ENCODE measurements at regions not wholly inside any gene's neighbourhood (a gene's known extent, or its start where the extent isn't known, plus 50 kb on each side); places are given as distances from the start of the nearest gene placed in this dataset.

DNA sequence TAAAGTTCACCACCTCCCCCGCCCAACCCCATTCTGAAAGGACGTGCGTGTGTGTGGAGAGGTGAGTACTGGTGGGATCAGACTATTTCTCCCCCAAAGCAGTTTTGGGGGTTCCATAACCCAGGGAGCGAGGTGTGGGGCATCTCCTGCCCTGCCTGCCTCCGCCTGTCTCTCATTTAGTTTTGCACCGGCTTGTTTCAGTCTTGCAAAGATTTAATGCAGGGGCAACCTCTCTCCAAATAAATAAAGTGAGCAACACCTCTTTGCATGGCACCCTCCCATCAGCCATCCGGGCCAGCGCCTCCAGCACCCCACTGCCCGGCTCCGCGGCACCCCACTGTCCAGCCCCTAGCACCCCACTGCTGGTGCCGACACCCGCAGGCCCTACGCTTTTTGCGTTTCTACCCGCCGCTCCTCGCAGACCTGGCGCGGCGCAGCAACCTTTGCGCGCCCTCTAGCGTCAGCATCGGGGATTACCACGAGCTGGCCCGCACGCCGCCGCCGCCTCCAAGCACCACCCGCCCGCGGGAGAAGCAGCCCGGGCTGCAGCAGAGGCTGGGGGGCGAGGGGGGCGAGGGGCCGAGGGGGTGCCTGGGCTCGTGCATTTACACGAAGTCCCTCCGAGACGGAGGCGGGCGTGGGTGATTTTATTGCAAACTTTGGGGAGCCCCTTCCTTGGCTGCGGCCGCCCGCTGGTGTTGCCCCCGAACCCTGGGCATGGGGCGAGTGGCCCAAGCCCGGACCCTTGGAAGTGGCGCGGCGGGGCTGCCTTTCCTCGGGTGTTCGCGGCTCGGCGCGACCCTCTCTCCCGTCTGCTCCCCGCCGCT lies 55.8 kb upstream of the VRK1 start:
- Histone ChIP-seq H3K4me1 (ENCODE audit: control insufficient read depth, insufficient read depth, low read length) (no peaks in the 10 kb centered on the region), H3K36me3 (ENCODE audit: control insufficient read depth, insufficient read depth, low read length) (no peaks in the 10 kb centered on the region), H3K9me3 (ENCODE audit: control insufficient read depth, low read length) (no peaks in the 10 kb centered on the region), H3K27me3 (ENCODE audit: control insufficient read depth, insufficient read depth, low read length) (peaks cover 62% of the 10 kb centered on the region), H3K4me3 (ENCODE audit: low read length) (no peak overlapping the region), H3K9ac (ENCODE audit: low read length) (peak overlapping the region; percentile 39)

DNA sequence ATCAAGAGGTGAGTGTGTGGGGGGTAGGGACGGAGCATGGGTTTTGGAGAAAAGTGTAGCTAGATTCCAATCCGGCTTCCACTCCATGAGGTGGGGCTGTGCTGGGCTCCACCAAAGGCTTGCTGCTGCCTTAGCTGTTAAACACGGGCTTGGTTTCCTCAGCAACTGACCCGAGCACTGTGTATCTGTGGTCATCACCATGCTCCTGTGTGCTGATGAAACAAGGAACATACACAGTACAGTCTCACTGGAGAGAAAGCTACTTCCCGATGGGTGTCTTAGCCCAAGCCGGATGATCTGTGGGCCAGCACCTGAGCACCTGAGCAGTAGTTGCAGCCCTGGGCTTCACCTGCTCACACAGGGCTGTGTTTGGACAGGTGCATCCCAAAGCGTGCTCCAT lies 52.9 kb upstream of the VRK1 start:
- Histone ChIP-seq H3K9me3 (ENCODE audit: control insufficient read depth, low read length) (no peaks in the 10 kb centered on the region), H3K4me3 (ENCODE audit: low read length) (no peak overlapping the region), H3K36me3 (ENCODE audit: control insufficient read depth, insufficient read depth, low read length) (no peaks in the 10 kb centered on the region), H3K4me1 (ENCODE audit: control insufficient read depth, insufficient read depth, low read length) (no peaks in the 10 kb centered on the region), H3K9ac (ENCODE audit: low read length) (no peak overlapping the region), H3K27me3 (ENCODE audit: control insufficient read depth, insufficient read depth, low read length) (peaks cover 43% of the 10 kb centered on the region)

DNA sequence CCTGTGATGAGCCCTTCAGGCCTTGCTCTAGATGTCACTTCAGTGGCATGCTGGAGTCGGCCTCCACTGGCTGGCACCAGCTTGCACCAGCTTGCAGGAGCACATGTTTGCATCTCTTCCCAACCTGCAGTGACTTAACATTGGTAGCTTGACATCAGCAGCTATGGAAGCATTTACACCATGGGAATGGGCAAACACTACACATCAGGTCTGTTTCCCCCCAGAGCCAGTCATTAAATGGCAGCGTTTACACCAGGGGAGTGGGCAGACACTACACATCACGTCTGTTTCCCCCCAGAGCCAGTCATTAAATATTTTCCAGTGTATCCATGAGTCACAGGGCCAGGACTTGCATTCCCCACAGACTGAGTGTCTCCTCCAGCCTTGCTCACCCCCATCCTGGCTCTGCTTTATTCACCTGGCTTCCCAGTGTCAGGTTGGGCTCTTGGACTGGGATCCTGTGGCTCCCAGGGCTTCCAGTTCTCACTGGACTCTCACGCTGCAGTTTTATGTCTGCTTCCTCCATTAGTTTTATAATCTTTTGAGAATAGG lies 51.6 kb upstream of the VRK1 start:
- no peaks in the 10 kb centered on the region for H3K36me3 ChIP-seq (ENCODE audit: control insufficient read depth, insufficient read depth, low read length)
- no peak overlapping the region for H3K4me3 ChIP-seq (ENCODE audit: low read length)
- peaks cover 32% of the 10 kb centered on the region for H3K27me3 ChIP-seq (ENCODE audit: control insufficient read depth, insufficient read depth, low read length)
- H3K9me3 ChIP-seq (ENCODE audit: control insufficient read depth, low read length): no peaks in the 10 kb centered on the region
- H3K4me1 ChIP-seq (ENCODE audit: control insufficient read depth, insufficient read depth, low read length): no peaks in the 10 kb centered on the region
- no peak overlapping the region for H3K9ac ChIP-seq (ENCODE audit: low read length)

DNA sequence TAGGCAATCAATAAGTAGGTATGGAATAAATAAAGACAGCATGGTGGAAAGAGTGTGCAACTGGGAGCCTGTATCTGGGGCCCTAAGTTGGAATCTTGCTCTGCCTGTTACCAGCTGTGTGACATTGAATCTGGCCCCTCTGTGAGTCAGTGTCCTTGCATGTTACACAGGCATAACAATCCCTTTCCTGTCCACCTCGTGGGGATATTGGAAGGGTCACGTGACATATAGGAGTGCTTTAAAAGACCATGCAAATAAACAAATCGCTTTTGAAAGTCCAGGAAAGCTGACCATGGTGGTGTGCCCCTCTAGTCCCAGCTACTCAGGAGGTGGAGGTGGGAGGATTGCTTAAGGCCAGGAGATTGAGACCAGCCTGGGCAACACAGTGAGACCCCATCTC lies 51.1 kb upstream of the VRK1 start:
- no peaks in the 10 kb centered on the region for H3K4me1 ChIP-seq (ENCODE audit: control insufficient read depth, insufficient read depth, low read length)
- no peak overlapping the region for H3K9ac ChIP-seq (ENCODE audit: low read length)
- H3K27me3 ChIP-seq (ENCODE audit: control insufficient read depth, insufficient read depth, low read length): peaks cover 27% of the 10 kb centered on the region
- no peaks in the 10 kb centered on the region for H3K9me3 ChIP-seq (ENCODE audit: control insufficient read depth, low read length)
- H3K36me3 ChIP-seq (ENCODE audit: control insufficient read depth, insufficient read depth, low read length): no peaks in the 10 kb centered on the region
- H3K4me3 ChIP-seq (ENCODE audit: low read length): no peak overlapping the region

DNA sequence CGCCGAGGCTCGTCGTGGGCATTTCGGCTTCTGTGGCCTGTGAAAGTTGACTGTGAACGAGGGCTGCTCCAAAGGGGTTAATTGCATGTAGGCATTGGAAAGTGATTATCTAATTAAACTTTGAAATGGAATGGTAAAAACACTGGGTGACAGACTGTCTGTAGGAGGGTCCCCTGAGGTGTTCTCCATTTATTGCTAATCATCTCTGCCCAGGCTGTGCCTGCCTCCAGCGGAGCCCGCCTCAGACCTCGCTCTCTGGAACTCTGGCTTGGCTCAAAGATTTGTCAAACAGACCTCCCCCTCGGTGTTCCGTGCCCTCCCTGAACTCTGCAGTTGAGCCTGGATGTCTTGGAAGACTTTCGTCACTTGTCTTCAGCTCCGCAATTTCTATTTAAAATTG lies 50.2 kb upstream of the VRK1 start:
- no peaks in the 10 kb centered on the region for H3K9me3 ChIP-seq (ENCODE audit: control insufficient read depth, low read length)
- H3K27me3 ChIP-seq (ENCODE audit: control insufficient read depth, insufficient read depth, low read length): peaks cover 19% of the 10 kb centered on the region
- no peak overlapping the region for H3K4me3 ChIP-seq (ENCODE audit: low read length)
- no peak overlapping the region for H3K9ac ChIP-seq (ENCODE audit: low read length)
- H3K36me3 ChIP-seq (ENCODE audit: control insufficient read depth, insufficient read depth, low read length): no peaks in the 10 kb centered on the region
- no peaks in the 10 kb centered on the region for H3K4me1 ChIP-seq (ENCODE audit: control insufficient read depth, insufficient read depth, low read length)

Data from mucosa of stomach (tissue), 1 donor.